AG09319 (cell line): ENCODE measurements at regions not wholly inside any gene's neighbourhood (a gene's known extent, or its start where the extent isn't known, plus 50 kb on each side); places are given as distances from the start of the nearest gene placed in this dataset.
A peak's percentile ranks its signal among the peaks of the same experiment; 100 is the strongest.

Experiments
- DNase-seq: peaks from one replicate; pipeline ENCODE4 v3.0.0-alpha.2; 2010; ENCODE audit warnings: low read depth; ENCODE audit errors: extremely low read depth
- TF ChIP-seq, protein P1 (sequence below): IDR thresholded peaks from 2 replicates; pipeline ENCODE4 v1.5.1; 2011; ENCODE audit warnings: low read depth, mild to moderate bottlenecking, inconsistent platforms, low read length, moderate library complexity

- no peak for DNase-seq
- TF ChIP-seq, protein P1, sequence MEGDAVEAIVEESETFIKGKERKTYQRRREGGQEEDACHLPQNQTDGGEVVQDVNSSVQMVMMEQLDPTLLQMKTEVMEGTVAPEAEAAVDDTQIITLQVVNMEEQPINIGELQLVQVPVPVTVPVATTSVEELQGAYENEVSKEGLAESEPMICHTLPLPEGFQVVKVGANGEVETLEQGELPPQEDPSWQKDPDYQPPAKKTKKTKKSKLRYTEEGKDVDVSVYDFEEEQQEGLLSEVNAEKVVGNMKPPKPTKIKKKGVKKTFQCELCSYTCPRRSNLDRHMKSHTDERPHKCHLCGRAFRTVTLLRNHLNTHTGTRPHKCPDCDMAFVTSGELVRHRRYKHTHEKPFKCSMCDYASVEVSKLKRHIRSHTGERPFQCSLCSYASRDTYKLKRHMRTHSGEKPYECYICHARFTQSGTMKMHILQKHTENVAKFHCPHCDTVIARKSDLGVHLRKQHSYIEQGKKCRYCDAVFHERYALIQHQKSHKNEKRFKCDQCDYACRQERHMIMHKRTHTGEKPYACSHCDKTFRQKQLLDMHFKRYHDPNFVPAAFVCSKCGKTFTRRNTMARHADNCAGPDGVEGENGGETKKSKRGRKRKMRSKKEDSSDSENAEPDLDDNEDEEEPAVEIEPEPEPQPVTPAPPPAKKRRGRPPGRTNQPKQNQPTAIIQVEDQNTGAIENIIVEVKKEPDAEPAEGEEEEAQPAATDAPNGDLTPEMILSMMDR, result no peak
Observed at GRCh38 chr9:36738318-36738976, 165.8 kb downstream of the MELK start.

DNA sequence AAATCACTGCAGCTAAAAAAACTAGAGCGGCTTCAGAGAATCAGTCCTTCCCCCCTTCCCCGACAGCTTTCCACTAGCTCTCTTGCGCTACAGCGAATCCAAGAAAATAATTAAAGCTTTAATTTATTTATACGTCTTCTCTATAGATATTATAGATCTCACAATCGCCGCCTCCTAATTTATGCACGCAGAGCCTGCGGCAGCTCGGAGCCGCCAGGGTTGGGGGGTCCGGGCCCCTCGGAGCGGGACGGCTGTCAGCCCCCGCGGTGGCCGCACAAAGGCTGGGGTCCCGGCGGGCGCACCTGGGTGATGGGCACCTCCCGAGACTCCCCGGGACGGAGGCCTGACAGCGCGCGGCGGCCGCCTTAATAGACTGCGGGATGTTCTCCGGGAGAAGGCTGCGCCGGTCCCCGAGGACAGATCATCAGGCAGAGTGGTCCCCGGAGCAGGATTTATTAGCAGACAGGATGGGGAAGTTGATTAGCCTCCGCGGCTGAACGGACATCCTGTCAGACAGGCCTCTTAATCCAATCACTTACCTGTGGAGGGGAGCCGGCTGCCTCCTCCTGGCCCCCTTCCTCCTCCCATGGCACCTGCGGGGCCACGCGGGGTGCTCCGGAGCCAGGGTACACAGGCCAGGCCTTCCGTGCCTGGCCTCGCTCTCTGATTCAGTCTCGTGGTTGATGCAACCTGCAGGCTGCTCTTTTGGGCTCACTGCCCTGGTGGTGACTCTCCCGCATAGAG lies 166.8 kb downstream of the MELK start:
- TF ChIP-seq, protein P1, result no peak
- DNase-seq, result no peak

DNA sequence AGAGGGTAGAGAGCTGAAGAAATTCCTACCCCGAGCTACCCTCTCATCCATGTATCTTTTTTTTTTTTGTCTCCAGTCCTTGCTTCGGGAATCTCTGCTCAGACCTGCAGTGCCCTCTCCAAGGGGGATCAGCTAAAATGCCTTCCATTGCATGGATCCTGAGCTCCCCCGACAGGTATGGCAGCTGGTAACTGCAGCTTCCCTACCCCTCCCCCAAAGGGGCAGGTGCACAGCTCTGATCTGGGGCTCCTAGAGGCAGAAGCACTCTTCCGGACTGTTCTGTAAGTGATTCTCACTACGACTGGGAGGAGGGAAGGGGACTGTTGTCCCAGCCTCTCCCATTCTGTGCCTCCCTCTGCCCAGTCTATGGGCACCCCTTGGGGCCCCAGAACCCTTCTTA lies 169.6 kb downstream of the MELK start:
- DNase-seq, result no peak
- TF ChIP-seq, protein P1, result no peak

DNA sequence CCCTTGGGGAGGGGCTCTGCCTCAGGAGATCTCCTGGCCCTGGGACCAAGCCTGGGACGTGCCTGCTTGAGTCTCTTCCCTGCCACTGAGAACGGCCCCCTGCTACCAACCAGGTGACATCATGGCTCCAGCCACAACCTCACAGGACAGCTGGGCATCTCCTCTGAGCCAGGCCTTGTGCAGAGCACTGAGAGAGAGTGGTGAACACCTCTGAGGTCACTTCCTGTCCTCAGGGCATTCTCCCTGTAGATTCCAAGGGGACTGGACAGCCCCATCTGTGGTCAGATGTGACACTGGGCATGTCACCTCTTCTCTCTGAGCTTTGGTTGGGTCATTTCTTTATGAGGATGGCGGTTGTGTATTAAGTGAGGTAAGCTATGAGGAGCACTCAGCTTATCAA lies 172.0 kb downstream of the MELK start:
- DNase-seq, result no peak
- TF ChIP-seq, protein P1, result no peak

- DNase-seq, result no peak
- TF ChIP-seq, protein P1, result no peak
Observed at GRCh38 chr9:36745977-36746376, 173.3 kb downstream of the MELK start.

GRCh38 chr9:36746415-36746814 lies 173.7 kb downstream of the MELK start:
- DNase-seq, result no peak
- TF ChIP-seq, protein P1, result no peak

- TF ChIP-seq, protein P1, result no peak
- peak; percentile 14 for DNase-seq
Observed at GRCh38 chr9:36748322-36748899, 175.7 kb downstream of the MELK start.
